ENCODE measurements at regions not wholly inside any gene's neighbourhood (a gene's known extent, or its start where the extent isn't known, plus 50 kb on each side); places are given as distances from the start of the nearest gene placed in this dataset.

DNA sequence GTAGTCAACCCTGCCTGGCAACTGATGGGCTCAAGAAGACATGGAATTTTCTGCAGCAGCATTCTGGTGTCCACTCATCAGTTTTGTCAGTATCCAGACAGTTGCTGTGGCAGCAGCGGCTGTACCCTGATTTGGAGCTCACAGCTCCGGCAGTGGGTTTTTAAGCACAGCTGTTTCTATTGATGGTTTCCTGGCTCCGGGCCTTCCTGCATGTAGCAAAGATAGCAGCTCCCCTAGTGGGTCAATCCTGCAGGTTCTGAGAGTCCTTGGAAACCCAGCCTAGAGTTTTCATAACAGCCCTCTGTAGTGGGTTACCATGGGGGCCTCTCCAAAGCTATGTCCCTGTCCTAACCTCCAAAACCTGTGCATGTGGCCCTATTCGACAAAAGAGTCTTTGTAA, 84.0 kb upstream of the ATP6AP2 start:
- no peak for TF ChIP-seq CTCF (IDR thresholded peaks at IDR 0.05; ENCODE audit: insufficient read depth, low read length, poor library complexity, severe bottlenecking)
- no peaks in the 10 kb centered on the region for H3K27me3 ChIP-seq (ENCODE audit: control insufficient read depth, insufficient read depth, low read length)
- DNase-seq (ENCODE audit: low read depth): no peak

DNA sequence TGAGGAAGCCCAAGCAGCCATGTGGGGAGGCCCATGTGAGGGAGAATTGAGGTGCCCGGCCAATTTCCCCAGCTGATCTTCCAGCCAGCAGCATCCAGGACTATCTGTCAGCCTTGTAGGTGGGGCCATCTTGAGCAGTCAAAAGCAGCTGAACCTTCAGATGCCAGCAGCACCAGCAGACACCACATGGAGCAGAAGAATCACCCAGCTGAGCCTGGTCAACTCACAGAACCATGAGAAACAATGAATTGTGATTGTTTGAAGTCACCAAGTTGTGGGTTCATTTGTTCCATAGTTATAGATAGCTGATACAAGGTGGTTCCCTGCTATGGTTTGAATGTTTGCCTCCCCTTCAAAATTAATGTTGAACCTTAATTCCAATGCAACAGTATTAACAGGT, 85.1 kb upstream of the ATP6AP2 start:
- TF ChIP-seq CTCF (IDR thresholded peaks at IDR 0.05; ENCODE audit: insufficient read depth, low read length, poor library complexity, severe bottlenecking): no peak
- Histone ChIP-seq H3K27me3 (ENCODE audit: control insufficient read depth, insufficient read depth, low read length) (no peaks in the 10 kb centered on the region), H3K36me3 (ENCODE audit: control insufficient read depth, insufficient read depth, low read length) (no peaks in the 10 kb centered on the region), H3K4me3 (ENCODE audit: low read depth, low read length) (no peak overlapping the region)
- no peak for DNase-seq (ENCODE audit: low read depth)

More for the DNA sequence above, 84.0 kb upstream of the ATP6AP2 start:
- Histone ChIP-seq H3K4me3 (ENCODE audit: low read depth, low read length) (no peak overlapping the region), H3K36me3 (ENCODE audit: control insufficient read depth, insufficient read depth, low read length) (no peaks in the 10 kb centered on the region)

DNA sequence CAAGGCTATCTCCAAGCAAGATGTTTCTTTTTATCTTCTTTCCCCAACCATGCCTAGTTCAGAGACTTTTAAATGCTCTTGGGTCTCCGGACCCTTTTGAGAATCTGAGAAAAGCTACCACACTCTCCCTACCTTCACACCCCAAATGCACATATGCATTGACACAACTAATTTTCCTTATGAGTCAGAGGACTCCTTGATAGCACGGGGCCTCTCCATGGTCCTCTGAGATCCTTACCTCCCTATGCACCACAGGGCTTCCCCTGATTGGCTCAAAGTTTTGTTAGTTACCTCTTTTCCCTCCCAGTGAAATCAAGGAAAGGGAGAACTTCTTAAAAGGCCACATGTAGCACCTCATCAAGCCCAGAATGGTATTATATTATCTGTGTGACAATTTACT, 86.8 kb upstream of the ATP6AP2 start:
- H3K27me3 ChIP-seq (ENCODE audit: control insufficient read depth, insufficient read depth, low read length): no peaks in the 10 kb centered on the region
- H3K4me3 ChIP-seq (ENCODE audit: low read depth, low read length): no peak overlapping the region
- no peaks in the 10 kb centered on the region for H3K36me3 ChIP-seq (ENCODE audit: control insufficient read depth, insufficient read depth, low read length)
- DNase-seq (ENCODE audit: low read depth): no peak
- TF ChIP-seq CTCF (IDR thresholded peaks at IDR 0.05; ENCODE audit: insufficient read depth, low read length, poor library complexity, severe bottlenecking): no peak

- Histone ChIP-seq H3K27me3 (ENCODE audit: control insufficient read depth, insufficient read depth, low read length) (no peaks in the 10 kb centered on the region), H3K4me3 (ENCODE audit: low read depth, low read length) (no peak overlapping the region), H3K36me3 (ENCODE audit: control insufficient read depth, insufficient read depth, low read length) (no peaks in the 10 kb centered on the region)
- no peak for TF ChIP-seq CTCF (IDR thresholded peaks at IDR 0.05; ENCODE audit: insufficient read depth, low read length, poor library complexity, severe bottlenecking)
- DNase-seq (ENCODE audit: low read depth): no peak
Measured at GRCh38 chrX:40488296-40488695, 92.5 kb upstream of the ATP6AP2 start.

DNA sequence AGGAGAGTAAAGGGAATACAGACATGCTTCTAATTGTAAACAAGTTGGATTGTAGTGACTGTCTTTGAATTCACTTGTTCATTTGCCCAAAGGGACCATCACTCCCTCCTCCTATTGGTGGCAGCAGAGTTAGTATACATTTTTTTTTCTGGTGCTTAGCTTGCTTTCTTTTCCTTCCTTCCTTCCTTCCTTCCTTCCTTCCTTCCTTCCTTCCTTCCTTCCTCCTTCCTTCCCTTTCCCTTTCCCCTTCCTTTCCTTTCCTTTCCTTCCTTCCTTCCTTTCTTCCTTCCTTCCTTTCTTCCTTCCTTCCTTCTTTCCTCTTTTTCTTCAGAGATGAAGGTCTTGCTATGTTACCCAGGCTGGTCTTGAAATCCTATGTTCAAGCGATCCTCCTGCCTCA, 94.8 kb upstream of the ATP6AP2 start:
- H3K27me3 ChIP-seq (ENCODE audit: control insufficient read depth, insufficient read depth, low read length): no peaks in the 10 kb centered on the region
- DNase-seq (ENCODE audit: low read depth): no peak
- no peaks in the 10 kb centered on the region for H3K36me3 ChIP-seq (ENCODE audit: control insufficient read depth, insufficient read depth, low read length)
- H3K4me3 ChIP-seq (ENCODE audit: low read depth, low read length): no peak overlapping the region
- TF ChIP-seq CTCF (IDR thresholded peaks at IDR 0.05; ENCODE audit: insufficient read depth, low read length, poor library complexity, severe bottlenecking): no peak

DNA sequence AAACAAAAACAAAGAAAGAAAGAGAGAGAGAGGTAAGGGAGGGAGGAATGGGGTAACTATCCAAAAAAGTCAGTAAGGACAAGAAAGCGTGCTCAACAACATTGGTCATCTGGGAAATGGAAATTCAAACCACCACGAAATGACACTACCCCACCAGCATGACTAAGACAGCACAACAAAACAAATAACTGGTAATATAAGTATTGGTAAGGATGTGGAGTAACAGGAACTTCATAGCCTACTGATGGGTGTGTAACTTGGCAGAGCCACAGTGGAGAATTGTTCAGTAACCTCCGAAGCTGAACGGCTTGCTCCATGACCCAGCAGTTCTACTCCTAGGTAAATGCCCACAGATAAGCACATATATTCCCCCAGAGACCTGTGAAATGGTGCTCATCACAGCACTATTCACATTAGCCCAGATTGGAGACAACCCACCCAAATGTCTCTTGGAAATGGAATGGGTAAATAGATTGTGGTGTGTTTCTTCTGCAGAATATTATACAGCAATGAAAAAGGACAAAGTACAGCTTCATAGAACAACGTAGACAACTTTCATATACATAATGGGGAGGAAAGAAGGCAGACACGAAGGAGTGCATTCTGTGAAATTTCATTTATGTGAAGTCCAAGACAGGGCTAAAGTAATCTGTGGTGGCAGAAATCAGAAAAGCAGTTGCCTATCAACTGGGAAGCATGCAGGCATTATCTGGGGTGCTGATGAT, 95.5 kb upstream of the ATP6AP2 start:
- Histone ChIP-seq H3K27me3 (ENCODE audit: control insufficient read depth, insufficient read depth, low read length) (no peaks in the 10 kb centered on the region), H3K36me3 (ENCODE audit: control insufficient read depth, insufficient read depth, low read length) (no peaks in the 10 kb centered on the region), H3K4me3 (ENCODE audit: low read depth, low read length) (no peak overlapping the region)
- no peak for DNase-seq (ENCODE audit: low read depth)
- no peak for TF ChIP-seq CTCF (IDR thresholded peaks at IDR 0.05; ENCODE audit: insufficient read depth, low read length, poor library complexity, severe bottlenecking)
